Lower lobe of right lung (tissue), 2 donors: ENCODE measurements at regions not wholly inside any gene's neighbourhood (a gene's known extent, or its start where the extent isn't known, plus 50 kb on each side); places are given as distances from the start of the nearest gene placed in this dataset.

ENCODE experiments used
- ATAC-seq, 2 donors: fragments of 200-7000 bp; cut with Tn5 transposase; one replicate each; pipeline ENCODE4 v1.9.1; 2020 to 2022; ENCODE audit warnings: mild to moderate bottlenecking in 2 of 2, moderate library complexity in 2 of 2
- DNase-seq: peaks from one replicate; pipeline ENCODE4 v3.0.0-alpha.2; 2020
- H3K27ac ChIP-seq: fragments of 200-600 bp; one replicate; pipeline ENCODE4 v1.8.0; 2022
- H3K27me3 ChIP-seq: fragments of 200-600 bp; one replicate; pipeline ENCODE4 v1.8.0; 2022; ENCODE audit warnings: low read depth
- H3K36me3 ChIP-seq: fragments of 200-600 bp; one replicate; pipeline ENCODE4 v1.8.0; 2022; ENCODE audit warnings: mild to moderate bottlenecking
- H3K4me1 ChIP-seq: fragments of 200-600 bp; one replicate; pipeline ENCODE4 v1.8.0; 2022
- H3K4me3 ChIP-seq: fragments of 200-600 bp; one replicate; pipeline ENCODE4 v1.8.0; 2022; ENCODE audit warnings: mild to moderate bottlenecking
- H3K9me3 ChIP-seq: fragments of 200-600 bp; one replicate; pipeline ENCODE4 v1.8.0; 2022
- intact Hi-C: fragments of 100-400 bp; cut with DNase I; formaldehyde crosslinking; loops from one replicate; pipeline ENCODE4 v1.11.0; 2022
- TF ChIP-seq, protein P1 (sequence below): fragments of 200-600 bp; IDR thresholded peaks from one replicate; pipeline ENCODE4 v1.8.0; 2022; ENCODE audit warnings: antibody characterized with exemption, mild to moderate bottlenecking
- donor health status: DM: no; HTN: yes; CAD: no; lungs with severe emphysema.

DNA sequence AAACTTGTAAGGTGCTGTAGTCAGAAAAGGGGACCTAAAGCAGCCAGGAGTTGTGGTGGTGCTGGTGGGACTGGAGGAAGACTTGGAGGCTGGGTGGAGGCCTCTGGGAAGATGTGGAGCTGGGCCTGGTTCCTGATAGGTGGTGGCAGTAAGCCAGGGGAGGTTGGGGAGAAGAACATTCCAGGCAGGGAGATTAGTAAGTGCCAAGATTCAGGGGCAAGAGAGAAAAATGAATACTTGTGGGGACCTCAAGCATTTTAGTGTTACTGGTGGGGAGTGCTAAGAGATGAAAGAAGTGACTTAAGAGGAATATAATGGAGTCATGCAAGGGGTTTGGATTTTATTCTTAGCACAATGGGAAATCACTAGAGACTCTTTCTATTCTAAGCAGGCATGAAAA, 79.0 kb upstream of the B3GAT2 start:
- Histone ChIP-seq H3K9me3 (no peaks in the 10 kb centered on the region), H3K27ac (no peak overlapping the region), H3K4me3 (no peak overlapping the region), H3K36me3 (no peaks in the 10 kb centered on the region), H3K4me1 (no peaks in the 10 kb centered on the region), H3K27me3 (no peaks in the 10 kb centered on the region)
- no peak for DNase-seq
- TF ChIP-seq, protein P1, sequence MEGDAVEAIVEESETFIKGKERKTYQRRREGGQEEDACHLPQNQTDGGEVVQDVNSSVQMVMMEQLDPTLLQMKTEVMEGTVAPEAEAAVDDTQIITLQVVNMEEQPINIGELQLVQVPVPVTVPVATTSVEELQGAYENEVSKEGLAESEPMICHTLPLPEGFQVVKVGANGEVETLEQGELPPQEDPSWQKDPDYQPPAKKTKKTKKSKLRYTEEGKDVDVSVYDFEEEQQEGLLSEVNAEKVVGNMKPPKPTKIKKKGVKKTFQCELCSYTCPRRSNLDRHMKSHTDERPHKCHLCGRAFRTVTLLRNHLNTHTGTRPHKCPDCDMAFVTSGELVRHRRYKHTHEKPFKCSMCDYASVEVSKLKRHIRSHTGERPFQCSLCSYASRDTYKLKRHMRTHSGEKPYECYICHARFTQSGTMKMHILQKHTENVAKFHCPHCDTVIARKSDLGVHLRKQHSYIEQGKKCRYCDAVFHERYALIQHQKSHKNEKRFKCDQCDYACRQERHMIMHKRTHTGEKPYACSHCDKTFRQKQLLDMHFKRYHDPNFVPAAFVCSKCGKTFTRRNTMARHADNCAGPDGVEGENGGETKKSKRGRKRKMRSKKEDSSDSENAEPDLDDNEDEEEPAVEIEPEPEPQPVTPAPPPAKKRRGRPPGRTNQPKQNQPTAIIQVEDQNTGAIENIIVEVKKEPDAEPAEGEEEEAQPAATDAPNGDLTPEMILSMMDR: no peak
- intact Hi-C loops: no loop called here
- no peak for ATAC-seq

- DNase-seq: no peak
- H3K36me3 ChIP-seq: no peaks in the 10 kb centered on the region
- intact Hi-C loops: no loop called here
- H3K9me3 ChIP-seq: no peaks in the 10 kb centered on the region
- H3K4me3 ChIP-seq: no peak overlapping the region
- H3K4me1 ChIP-seq: no peaks in the 10 kb centered on the region
- ATAC-seq: no peak
- no peak overlapping the region for H3K27ac ChIP-seq
- no peaks in the 10 kb centered on the region for H3K27me3 ChIP-seq
- TF ChIP-seq, protein P1: no peak
Measured at GRCh38 chr6:71038711-71039344, 82.0 kb upstream of the B3GAT2 start.

- Histone ChIP-seq H3K9me3 (no peaks in the 10 kb centered on the region), H3K27me3 (no peaks in the 10 kb centered on the region), H3K4me3 (no peak overlapping the region), H3K27ac (no peak overlapping the region), H3K4me1 (no peaks in the 10 kb centered on the region), H3K36me3 (no peaks in the 10 kb centered on the region)
- intact Hi-C loops: no loop called here
- ATAC-seq: no peak
- TF ChIP-seq, protein P1: no peak
- DNase-seq: no peak
Measured at GRCh38 chr6:71040043-71040442, 83.2 kb upstream of the B3GAT2 start.

- no peaks in the 10 kb centered on the region for H3K36me3 ChIP-seq
- intact Hi-C loops: no loop called here
- ATAC-seq: no peak
Measured at GRCh38 chr6:71040841-71041240, 84.0 kb upstream of the B3GAT2 start.

GRCh38 chr6:71043902-71044301, 87.0 kb upstream of the B3GAT2 start:
- Histone ChIP-seq H3K4me3 (no peak overlapping the region), H3K36me3 (no peaks in the 10 kb centered on the region), H3K9me3 (no peaks in the 10 kb centered on the region), H3K4me1 (no peaks in the 10 kb centered on the region), H3K27me3 (no peaks in the 10 kb centered on the region), H3K27ac (no peak overlapping the region)
- TF ChIP-seq, protein P1: no peak
- DNase-seq (no peak), ATAC-seq (no peak)
- intact Hi-C loops: no loop called here

More at GRCh38 chr6:71040841-71041240, 84.0 kb upstream of the B3GAT2 start:
- Histone ChIP-seq H3K4me1 (no peaks in the 10 kb centered on the region), H3K27ac (no peak overlapping the region), H3K4me3 (no peak overlapping the region), H3K27me3 (no peaks in the 10 kb centered on the region), H3K9me3 (no peaks in the 10 kb centered on the region)
- DNase-seq: no peak
- TF ChIP-seq, protein P1: no peak
